ENCODE measurements at regions not wholly inside any gene's neighbourhood (a gene's known extent, or its start where the extent isn't known, plus 50 kb on each side); places are given as distances from the start of the nearest gene placed in this dataset.
"Not testable (repeated sequence)": the region's sequence is repeated elsewhere in the genome, so short reads cannot be mapped to it uniquely, and the experiment has no call there.

DNA sequence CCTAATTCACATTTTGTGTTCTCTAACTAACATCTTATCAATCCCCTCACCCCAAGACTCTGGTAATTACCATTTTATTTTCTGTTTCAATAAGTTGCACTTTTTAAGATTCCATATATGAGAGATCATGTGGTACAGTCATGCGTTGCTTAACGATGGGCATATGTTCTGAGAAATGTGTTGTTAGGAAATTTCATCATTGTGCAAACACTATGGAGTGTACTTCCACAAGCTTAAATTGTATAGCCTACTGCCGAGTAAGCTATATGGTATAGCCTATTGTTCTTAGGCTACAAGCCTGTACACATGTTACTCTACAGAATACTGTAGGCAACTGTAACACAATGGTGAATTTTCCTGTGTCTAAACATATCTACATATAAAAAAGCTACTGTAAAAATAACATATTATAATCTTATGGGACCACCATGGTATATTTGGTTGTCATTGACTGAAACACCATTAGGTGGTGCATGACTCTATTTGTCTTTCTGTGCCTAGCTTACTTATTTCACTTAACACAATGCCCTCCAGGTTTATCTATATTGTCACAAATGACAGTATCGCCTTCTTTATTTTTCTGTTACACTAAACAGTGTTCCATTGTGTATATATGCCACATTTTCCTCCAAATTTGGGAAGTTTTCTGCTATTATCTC is 473.4 kb upstream of the LMO3 start:
- DNase-seq, result no peak

DNA sequence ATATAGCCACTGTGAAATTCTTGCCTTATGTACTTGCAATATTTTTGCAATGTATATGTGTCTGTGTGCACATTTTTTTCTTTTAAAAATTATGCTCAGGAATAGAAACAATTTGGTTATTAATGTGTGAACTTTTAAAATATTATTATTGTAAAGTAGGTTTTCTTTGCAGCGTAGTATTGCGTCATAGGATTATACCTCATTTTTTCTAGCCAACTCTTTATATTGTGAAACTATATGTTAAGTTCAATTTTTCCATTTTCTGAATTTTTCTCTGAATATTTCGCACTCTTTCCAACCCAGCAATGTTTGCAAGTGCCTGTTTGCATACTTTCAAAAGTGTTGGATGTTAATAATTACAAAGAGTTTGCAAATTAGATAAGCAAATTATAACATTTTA is 471.6 kb upstream of the LMO3 start:
- DNase-seq, result no peak

DNA sequence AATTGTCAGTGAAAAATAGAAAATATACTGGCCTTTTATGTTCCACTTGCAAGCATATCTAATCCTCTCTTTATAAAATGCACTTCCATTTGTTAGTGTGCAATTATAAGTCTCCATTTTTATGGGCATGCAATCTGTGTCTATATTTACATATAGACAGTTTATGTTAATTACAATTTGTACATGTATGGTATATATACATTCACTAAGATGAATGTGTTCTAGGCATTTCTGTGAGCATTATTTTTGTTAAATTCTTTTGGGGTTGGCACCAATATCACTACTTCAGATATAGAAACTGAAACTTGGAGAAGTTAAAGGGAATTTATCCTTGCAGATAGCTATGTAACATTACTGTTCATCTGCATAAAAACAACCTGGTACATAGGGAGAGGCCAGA is 470.8 kb upstream of the LMO3 start:
- DNase-seq, result no peak

DNA sequence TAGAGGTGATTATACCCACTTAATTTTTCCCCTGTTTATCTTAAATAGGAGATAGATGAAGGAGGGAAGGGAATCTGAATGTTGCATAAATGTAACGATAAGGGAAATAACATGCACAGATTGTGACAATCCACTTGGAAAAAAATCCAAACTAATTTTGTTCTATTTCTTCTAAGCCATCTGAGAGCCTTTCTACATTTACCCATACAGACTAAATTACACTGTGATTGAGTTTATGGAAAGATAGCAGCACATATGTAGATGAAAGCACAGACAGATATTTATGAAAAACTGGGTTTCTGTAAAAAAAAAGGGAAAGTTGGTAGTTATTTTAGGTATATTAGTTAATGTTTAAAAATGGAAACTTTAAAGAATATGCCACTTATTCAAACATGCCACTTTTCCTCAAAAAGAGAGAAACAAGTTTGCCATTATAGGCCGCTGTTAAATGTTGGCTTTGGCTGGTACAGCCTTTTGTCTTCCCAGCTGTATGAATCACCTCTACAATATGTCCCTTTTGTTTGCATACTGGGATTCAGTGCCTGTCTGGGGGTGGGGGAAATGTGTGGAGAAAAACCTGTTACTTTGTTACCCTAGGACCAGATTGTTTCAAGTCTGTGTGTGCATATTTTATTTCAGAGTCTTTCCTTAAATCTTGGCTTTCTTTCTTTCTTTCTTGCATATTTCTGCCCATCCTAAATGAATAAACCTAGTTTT is 470.2 kb upstream of the LMO3 start:
- peak; percentile 69 for DNase-seq

DNA sequence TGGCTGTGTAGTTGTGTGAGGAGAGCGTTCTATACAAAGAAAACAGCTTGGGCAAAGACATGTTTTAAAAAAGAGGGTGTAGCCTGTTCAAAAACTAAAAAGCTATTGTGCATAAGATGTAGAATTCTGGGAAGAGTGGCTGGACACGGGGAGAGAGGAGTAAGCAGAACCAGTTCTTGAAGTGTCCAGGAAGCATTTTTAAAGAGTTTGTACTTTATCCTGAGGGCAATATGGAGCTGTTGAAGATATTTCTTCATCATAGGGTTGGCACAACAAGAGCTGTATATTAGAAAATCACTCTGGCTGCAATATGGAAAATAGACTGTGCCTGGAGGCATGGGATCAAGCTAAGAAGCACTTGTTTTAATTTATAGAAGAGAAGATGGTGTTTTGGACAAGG is 458.9 kb upstream of the LMO3 start:
- DNase-seq, result no peak

DNA sequence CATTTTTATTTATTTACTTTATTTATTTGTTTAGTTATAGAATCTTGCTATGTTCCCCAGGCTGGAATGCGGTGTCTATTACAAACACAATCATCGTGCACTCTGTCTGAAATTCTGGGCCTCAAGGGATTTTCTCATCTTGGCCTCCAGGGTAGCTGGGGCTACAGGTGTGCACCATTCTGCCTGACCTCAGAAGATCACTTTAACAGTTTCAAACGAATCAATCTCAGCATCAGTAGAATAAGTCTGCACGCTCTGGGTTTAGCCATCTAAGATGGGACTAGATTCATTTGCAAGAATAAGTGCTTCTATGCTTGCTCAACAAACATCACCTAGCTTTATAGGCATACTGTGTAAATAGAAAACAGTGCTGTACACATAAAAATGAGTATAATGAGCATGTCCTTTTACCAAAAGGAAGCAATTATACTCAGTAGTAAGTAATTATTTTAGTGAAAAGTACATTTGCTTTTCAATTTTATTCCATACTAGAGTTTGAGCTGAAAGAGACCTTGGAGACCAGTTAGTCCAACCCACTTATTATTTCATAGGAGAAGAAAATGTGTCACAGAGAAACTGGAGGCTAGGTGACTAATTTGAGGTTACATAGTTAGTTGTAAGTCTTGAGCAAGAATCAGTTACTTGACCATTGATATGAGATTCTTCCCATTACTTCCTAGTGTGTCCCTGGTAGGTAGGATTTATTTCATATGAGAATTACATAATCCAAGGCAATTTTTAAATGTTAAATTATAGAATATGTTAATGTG is 456.5 kb upstream of the LMO3 start:
- DNase-seq, result no peak

DNA sequence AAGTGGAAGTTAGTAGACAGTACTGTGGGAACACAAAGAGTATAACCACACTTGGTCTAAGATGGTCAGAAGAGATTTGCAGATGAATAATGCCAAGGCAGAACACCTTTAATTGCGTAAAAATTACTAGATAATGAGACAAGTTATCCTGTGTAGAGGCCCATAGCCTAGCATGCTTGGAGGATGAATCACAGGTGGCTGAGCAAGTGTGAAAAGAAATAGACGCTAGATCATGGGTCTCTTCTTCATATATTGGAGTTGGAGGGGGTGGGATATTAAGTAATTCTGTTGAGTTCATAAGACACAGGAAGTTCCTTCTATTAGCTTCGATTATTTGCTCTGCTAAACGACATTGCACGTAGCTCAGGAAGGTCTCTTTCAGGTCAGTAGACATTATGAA is 454.3 kb upstream of the LMO3 start:
- no peak for DNase-seq

DNA sequence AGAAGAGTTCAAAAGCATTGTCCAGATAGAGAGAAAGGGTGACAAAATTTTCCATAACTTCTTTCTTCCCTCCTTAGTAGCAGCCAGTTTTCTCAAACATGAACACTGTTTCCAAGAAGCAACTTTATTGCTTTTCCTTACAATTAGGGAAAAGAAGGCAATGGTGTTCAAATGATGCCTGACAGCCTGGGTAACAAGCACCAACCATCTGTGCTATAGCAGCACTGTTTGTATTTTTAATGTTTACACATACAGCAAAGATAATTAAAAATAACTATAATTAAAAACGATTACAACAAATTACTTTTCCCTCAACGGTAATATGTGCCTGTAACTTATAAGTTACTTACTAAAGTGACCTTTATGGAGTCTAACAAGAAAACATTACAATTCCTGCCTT is 450.6 kb upstream of the LMO3 start:
- DNase-seq, result no peak

DNA sequence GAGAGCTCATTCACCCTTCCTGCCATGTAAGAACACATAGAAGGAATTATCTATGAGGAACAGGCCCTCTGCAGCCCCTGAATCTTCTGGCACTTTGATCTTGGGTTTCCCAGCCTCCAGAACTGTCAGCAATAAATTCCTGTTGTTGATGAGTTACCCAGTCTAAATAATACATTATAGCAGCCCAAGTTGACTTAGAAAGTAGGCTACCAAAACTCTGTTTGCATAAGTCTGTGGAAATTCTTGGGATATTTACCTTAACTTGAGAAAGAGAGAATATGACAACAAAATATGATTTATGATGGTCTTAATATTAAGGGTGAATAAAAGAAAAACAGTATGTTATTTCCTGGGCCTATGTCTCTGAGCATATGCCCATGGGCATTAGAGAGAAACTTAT is 433.0 kb upstream of the LMO3 start:
- no peak for DNase-seq

DNA sequence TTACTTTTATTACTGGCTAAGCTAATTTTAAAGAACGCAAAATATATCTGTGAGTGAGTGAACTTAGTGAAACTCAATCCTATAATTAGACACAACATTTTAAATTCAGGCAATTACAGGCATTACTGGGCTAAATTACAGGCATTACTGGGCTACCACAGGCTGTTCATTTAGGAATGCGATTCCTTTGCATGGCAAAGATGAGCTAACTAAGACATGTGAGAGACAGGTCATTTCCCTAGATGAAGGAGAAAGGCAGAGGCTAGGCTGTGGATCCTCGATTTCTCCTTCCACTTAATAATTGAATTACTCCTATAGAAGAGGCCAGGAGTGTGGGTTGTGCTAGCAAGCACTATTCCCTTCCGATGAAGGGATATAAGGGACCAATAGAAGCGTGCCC is 429.4 kb upstream of the LMO3 start:
- peak; percentile 68 for DNase-seq

DNA sequence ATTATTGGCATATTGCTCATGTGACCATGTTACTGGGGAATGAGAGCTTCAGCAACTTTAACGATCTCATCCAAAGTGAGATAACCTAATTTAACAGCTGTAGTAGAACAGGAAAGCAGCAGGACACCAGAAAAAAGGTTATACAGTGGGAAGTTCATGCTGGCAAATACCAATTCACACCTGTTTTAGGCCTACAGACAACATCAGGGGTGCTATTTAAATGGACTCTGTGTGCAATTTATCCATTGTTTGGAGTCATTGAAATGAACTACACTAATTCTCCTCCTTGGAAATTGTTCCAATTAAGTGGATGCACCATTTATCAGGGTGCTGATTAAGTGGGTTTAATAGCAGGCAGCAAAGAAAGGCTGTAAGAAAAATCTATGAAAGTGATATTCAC is 424.4 kb upstream of the LMO3 start:
- DNase-seq, result no peak

DNA sequence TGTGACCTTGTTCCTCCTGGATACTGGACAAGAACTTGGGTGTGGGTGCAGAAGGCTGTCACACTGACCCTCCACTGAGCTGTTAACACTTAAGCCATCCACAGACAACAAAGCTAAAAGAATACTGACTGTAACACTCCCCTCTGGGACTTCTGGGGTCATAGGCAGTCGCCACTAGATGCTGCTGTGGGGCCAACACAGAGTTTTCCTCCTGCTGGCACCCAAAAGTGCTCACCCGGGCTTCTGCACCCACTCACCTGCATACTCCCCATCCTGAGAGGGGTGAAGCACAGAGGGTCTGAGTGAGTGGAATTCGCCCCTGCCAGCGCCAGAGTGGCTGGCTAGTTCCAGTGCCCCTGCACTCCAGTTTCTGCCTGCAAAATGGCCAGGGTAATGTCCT is 422.4 kb upstream of the LMO3 start:
- DNase-seq, result no peak

DNA sequence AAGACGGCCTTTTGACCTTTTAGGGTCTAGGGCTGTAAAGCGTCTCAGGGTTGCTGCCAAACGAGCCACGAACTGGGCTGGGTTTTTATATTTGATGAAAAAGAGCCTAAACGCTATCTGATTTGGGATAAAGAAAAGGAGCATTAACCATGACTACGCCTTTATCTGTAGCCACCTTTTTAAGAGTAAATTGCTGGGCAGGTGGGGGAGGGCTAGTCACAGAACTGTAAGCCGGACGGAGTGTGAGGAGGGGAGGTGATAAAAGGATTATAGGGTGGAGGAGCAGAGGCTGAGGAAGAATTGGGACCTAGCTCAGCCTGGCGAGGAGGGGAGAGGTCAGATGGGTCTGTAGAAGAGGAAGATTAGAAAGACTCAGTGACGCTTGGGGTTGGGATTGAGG is 419.5 kb upstream of the LMO3 start:
- DNase-seq, result not testable (repeated sequence)

DNA sequence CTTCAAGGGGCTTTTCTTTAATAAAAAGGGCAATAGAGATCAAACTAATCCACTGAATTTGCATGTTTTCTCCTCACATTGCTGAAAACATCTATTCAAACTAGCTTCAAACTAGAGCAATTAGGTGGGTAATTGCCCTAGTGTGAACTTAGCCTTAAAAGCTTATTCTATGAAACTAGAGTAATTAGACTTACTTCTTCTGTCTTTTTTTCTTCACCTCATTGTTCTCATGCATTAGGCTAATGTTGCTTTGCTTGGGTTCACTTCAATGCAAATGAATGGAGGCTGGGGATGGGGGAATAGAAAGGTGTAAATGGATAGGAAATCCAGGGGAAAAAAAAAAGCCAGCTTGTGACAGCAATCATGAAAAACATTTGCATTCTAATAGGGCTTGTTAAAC is 414.8 kb upstream of the LMO3 start:
- no peak for DNase-seq

DNA sequence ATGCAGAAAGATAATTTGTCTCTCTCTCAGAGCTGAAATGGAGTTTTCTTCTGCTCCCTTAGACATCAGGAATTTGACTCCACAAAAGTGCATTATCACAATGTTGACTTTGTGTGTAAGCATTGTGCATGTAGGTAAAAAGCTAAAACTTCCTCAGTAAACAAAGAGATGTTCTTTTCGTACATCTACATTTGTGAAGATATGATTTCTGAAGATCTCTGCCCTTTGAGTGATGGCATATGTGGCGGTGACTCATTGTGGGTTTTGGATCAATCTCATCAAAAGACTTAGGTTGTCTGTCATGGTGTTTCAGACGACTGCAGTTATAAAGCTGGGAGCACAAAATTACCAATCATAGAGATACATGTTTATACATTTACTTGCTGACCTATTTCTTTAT is 411.4 kb upstream of the LMO3 start:
- DNase-seq, result no peak

DNA sequence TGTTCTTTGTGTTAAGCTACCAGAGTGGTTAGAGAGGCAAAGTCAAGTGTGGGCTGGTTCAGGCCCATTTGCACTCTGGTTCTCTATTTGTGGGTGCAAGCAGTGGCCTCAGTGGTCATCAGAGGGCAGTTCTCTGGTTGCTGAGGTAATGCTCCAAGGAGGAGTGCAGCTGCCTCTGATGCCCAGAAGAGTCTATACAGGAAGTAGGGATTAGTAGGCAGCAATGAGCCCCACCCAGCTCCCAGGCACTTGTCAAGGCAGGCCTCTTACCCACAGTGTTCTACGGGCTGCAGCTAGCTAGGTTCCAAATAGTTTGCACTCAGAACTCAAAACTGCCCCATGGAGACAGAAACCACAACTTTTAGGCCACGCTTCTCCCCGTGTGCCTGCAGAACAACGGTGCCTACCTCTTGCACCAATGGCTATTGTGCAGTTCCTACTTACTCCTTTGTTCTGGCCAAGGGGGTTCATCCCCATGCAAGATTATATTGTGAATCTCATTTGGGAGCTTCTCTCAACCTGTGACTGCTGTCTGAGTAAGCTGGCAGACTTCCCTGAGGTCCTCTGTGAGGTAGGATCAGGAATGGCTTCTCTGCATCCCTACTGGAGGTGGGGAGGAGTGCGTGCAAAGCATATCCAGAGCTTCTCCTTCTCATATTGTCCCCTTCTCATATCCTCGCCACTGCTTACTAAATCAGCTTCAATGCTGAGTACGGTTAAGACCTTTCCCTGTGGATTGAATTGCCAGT is 410.3 kb upstream of the LMO3 start:
- no peak for DNase-seq

DNA sequence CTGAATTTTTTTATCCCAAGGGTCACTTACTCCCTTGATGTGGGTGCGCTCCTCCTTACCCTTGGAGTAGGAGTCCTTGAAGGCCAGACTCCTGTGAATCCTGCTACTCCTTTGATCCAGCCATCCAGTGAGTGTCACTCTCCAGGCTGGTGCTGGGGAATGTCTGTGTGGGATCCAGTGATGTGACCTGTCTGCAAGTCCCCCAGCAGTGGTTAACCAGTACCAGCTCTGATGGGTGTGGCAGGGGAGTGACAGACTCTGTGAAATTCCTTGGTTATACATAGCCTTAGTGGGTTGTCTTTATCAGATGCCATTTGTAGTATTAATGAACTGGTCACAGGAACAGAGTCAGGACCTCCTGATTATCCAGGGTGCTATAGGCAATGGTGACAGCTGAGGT is 409.5 kb upstream of the LMO3 start:
- DNase-seq, result no peak

DNA sequence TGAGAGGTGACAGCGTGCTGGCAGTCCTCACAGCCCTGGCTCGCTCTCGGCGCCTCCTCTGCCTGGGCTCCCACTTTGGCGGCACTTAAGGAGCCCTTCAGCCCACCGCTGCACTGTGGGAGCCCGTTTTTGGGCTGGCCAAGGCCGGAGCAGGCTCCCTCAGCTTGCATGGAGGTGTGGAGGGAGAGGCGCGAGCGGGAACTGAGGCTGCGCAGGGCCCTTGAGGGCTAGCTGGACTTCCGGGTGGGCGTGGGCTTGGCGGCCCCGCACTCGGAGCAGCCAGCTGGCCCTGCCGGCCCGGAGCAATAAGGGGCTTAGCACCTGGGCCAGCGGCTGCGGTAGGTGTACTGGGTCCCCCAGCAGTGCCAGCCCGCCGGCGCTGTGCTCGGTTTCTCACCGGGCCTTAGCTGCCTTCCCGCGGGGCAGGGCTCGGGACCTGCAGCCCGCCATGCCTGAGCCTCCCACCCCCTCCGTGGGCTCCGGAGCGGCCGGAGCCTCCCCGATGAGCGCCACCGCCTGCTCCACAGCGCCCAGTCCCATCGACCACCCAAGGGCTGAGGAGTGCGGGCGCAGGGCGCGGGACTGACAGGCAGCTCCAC is 401.6 kb upstream of the LMO3 start:
- not testable (repeated sequence) for DNase-seq

DNA sequence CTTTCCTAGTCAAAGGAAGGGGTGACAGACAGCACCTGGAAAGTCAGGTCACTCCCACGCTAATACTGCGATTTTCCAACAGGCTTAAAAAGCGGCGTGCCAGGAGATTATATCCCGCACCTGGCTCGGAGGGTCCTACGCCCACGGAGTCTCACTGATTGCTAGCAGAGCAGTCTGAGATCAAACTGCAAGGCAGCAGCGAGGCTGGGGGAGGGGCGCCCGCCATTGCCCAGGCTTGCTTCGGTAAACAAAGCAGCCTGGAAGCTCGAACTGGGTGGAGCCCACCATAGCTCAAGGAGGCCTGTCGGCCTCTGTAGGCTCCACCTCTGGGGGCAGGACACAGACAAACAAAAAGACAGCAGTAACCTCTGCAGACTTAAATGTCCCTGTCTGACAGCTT is 392.6 kb upstream of the LMO3 start:
- DNase-seq, result not testable (repeated sequence)

DNA sequence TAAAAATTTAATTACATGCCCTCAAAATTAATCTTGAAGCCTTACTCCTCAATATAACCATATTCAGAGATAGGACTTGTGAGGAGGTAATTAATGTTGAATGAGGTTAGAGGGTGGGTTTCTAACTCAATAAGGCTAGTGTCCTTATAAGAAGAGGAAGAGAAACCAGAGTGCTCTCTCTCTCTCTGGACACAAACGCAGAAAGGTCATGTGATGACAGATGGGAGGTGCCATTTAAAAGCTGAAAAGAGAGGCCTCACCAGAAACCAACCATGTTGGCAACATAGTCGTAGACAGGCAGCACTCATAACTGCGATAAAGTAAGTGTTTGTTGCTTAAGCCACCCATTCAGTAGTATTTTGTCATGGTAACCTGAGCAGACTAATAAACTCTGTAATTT is 378.5 kb upstream of the LMO3 start:
- DNase-seq, result no peak

DNA sequence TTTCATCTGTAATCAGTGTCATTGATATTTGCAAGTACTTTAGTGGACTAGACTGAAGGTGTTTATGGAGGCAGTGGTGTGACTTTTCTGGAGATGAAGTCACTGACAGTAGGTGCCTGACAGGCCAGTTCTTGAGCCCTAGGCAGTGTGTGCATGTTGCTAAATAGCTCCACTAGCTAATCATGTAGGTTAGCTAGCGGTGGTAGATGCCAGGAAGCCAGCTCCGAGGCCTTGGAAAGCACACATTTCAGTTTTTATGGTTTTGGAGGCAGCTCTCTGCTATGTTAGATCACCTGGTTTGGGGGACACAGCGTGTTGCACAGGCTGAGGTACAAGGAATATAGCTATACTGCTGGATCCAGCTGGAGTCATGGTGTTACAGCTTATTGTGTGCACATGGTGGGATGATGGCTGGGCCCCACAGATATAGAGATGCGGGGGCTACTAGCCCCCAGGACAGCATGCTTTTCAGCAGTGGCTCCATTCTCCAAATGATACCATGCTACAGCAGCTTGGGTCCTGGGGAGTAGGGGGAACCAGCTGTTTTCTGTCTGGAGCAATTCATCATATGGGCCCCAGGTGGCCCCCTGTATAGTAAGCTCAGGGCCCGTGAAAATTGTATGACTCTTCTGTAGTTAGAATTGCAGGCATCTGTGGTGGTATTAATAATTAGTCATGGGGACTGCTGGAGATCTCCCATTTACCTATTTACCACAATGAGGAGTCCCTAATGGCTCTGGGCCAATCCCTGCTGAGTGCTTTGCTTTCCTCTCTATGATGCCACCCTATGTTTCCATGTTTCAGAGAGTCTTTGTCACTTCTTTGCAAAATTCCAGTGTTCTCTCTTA is 367.2 kb upstream of the LMO3 start:
- peak; percentile 57 for DNase-seq

DNA sequence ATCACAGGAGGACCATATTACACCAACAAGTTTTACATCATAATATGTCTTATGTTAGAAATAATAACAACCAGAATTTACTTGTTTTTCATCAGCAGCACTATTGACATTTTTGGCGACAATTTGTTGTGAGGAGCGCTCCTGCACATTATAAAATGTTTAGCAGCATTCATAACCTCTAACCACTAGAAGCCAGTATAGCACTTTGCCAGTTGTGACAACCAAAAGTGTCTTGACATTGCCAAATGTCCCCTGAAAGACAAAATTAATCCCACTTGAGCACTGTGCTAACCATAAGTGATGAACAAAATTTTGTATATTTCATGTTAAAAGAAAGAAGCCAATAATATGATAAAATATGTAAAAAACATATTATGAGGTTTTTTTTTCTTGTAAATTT is 356.9 kb upstream of the LMO3 start:
- no peak for DNase-seq

All from islet precursor cell (in vitro differentiated cells).